Nephron (organoid): ENCODE measurements at regions not wholly inside any gene's neighbourhood (a gene's known extent, or its start where the extent isn't known, plus 50 kb on each side); places are given as distances from the start of the nearest gene placed in this dataset.

ENCODE experiments used
- H3K27ac Mint-ChIP-seq, 3 experiments: 2 replicates each; pipeline ENCODE4 v1.8.0; 2020; ENCODE audit warnings: mixed read lengths in 3 of 3, mild to moderate bottlenecking in 2 of 3, moderate library complexity in 1 of 3
- H3K27me3 Mint-ChIP-seq: 2 replicates; pipeline ENCODE4 v1.8.0; 2021; ENCODE audit warnings: low read depth, mild to moderate bottlenecking, moderate library complexity, mixed read lengths
- H3K36me3 Mint-ChIP-seq: 2 replicates; pipeline ENCODE4 v1.8.0; 2020; ENCODE audit warnings: low read depth, mixed read lengths
- H3K4me1 Mint-ChIP-seq: 2 replicates; pipeline ENCODE4 v1.8.0; 2020; ENCODE audit warnings: mixed read lengths
- H3K4me3 Mint-ChIP-seq, 3 experiments: 2 replicates each; pipeline ENCODE4 v1.8.0; 2020; ENCODE audit warnings: mild to moderate bottlenecking in 3 of 3, mixed read lengths in 3 of 3, moderate library complexity in 2 of 3
- H3K9me3 Mint-ChIP-seq: 2 replicates; pipeline ENCODE4 v1.8.0; 2020; ENCODE audit warnings: mixed read lengths
- TF ChIP-seq, protein P1 (sequence below), 3 experiments: fragments of 200-600 bp; sonication (generic); IDR thresholded peaks; one replicate each; pipeline ENCODE4 v1.5.0; 2021; ENCODE audit warnings: antibody characterized with exemption in 3 of 3; ENCODE audit not compliant: unreplicated experiment in 3 of 3

DNA sequence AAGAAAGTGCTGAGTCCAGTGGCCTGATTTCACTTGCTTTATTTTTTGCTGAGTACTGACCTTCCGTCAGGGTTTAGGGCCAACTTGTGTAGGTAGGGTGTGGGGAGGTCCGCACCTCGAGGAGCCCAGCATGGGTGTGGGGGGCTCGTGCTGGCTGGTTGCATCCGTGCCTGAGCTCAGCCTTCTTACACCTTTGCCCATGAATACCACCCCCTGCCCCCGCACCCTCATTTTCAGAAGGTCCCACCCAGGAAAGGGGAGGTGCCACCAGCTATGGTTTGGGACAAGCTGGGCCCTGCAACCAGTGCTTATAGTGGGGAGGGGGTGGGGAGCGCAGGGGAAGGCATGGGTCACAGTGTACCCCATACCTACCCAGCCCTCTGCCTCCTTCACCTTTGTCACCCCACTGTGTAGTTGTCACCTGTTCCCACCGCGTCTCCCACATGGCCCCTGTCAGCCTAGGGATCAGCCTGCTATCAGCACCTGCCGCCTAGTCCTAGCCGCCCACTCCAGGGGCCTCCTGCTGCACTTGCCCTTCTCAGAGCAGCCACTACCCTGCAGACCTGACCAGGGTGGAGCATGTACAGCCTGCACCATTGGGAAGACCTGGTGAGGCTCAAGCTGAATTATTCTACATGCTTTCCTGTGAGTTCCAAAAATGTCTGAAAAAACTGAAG, 146.2 kb upstream of the RET start:
- no peak overlapping the region for H3K4me3 Mint-ChIP-seq
- H3K9me3 Mint-ChIP-seq = no peaks in the 10 kb centered on the region
- H3K27me3 Mint-ChIP-seq = peaks cover 68% of the 10 kb centered on the region
- H3K4me1 Mint-ChIP-seq = peaks cover 30% of the 10 kb centered on the region
- no peaks in the 10 kb centered on the region for H3K36me3 Mint-ChIP-seq
- TF ChIP-seq, protein P1, sequence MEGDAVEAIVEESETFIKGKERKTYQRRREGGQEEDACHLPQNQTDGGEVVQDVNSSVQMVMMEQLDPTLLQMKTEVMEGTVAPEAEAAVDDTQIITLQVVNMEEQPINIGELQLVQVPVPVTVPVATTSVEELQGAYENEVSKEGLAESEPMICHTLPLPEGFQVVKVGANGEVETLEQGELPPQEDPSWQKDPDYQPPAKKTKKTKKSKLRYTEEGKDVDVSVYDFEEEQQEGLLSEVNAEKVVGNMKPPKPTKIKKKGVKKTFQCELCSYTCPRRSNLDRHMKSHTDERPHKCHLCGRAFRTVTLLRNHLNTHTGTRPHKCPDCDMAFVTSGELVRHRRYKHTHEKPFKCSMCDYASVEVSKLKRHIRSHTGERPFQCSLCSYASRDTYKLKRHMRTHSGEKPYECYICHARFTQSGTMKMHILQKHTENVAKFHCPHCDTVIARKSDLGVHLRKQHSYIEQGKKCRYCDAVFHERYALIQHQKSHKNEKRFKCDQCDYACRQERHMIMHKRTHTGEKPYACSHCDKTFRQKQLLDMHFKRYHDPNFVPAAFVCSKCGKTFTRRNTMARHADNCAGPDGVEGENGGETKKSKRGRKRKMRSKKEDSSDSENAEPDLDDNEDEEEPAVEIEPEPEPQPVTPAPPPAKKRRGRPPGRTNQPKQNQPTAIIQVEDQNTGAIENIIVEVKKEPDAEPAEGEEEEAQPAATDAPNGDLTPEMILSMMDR (IDR thresholded peaks at IDR 0.05; ENCODE audit: unreplicated experiment in 3 of 3) = no peak
- no peak overlapping the region for H3K27ac Mint-ChIP-seq

DNA sequence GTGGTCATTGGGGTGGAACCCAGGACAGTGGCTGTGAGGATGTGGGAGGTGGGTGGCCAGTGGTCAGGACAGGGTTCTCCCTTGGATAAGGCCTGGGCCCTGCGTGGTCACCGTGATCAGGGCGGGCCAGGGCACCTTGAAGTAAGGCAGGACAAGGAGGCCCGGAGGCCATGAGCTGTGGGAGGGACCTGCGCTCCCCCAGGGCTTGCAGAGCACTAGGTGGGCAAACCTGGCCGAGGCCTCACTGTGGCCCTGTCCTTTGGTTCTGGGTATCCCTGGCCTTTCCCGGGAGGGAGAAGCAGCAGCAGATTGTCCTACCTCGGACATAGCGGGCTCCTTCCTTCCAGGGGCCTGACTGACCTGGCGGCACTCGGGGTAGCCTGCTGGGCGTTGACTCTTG, 144.8 kb upstream of the RET start:
- Mint-ChIP-seq H3K27ac (no peak overlapping the region), H3K4me3 (no peak overlapping the region), H3K36me3 (no peaks in the 10 kb centered on the region), H3K9me3 (no peaks in the 10 kb centered on the region), H3K27me3 (peaks cover 77% of the 10 kb centered on the region), H3K4me1 (peaks cover 25% of the 10 kb centered on the region)
- TF ChIP-seq, protein P1 (IDR thresholded peaks at IDR 0.05; ENCODE audit: unreplicated experiment in 3 of 3) = no peak

DNA sequence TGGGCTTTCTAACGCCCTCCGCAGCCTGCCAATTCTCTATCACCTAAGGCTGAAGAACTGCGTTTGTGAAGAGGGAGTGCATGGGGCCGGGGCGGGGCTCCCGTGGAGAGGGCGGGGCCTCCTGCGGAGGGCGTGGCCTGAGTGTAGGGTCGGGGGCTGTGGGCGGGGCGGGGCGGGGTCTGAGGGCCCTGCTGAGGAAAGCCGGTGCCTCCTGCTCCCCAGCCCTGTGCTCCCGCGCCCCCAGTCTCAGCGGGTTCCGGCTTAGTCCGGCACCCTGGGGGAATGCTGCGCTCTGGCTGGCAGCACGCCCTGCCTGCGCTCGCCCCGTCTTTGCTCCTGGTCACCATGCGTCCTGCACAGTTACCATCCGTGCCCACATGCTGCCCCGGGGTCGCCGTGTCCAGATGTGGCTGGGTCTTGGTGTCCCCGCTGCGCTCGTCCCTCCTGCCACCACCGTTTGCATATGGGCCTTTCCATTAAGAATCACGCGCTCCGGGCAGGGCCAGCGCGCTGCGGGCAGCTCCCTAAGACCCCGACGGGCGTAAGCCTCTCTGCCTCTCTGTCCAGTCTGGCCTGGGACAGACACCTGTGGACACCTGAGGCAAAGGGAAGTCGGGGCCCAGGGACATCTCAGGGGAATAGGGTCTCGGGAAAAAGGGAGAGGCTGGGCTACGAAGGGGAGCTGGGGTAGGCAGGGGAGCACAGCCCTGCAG, 144.0 kb upstream of the RET start:
- Mint-ChIP-seq H3K9me3 (no peaks in the 10 kb centered on the region), H3K27ac (no peak overlapping the region), H3K4me3 (peak overlapping the region; percentile 53 to 76 (median 61)), H3K4me1 (peaks cover 22% of the 10 kb centered on the region), H3K36me3 (no peaks in the 10 kb centered on the region), H3K27me3 (peaks cover 71% of the 10 kb centered on the region)
- TF ChIP-seq, protein P1 (IDR thresholded peaks at IDR 0.05; ENCODE audit: unreplicated experiment in 3 of 3) = no peak

DNA sequence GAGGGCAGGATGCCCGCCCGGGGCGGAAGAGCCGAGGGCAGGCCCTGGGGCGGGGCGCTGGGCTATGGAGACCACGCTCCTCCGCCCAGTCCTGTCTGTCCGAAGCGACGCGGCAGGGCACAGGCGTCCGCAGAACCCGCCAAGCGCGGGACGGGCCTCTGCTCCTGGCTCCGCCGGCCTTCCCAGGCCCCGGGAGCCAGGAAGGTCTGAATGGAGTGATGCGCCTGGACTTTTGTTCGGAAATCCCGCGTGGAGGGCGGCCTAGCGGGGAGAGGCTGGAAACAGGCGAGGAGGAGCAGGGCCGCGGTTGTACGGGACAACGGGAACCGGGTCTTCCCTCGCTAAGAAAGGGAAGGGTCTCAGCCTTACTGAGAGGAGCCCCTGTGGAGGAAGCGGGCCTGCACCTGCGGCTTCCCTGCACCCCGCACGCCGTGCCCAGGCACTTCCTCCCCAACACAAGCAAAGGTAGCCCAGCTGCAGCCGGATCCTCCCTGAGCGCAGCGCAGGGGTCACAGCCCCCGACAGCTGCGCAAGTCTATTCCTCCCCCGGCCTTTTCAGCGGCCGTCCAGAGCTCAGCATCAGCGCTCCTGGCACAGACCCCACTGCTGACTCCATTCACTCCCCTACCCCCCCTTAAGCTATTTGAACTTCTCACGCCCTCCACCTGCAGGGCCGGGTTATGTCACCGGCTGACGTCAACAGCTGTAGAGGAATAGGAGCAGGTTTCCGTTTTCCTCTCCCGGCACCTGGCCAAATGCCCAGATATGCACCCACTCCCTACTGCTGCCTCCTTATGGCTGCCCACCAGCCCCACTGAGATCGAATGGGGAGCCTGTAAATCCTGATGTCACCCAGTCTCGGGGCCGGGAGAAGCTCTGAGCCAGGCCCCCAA, 143.2 kb upstream of the RET start:
- Mint-ChIP-seq H3K4me3 (peak overlapping the region; percentile 19 to 76 (median 53)), H3K9me3 (no peaks in the 10 kb centered on the region), H3K27ac (peak overlapping the region in 2 of 3 experiments; percentile 31 to 42), H3K36me3 (no peaks in the 10 kb centered on the region), H3K27me3 (peaks cover 69% of the 10 kb centered on the region), H3K4me1 (peaks cover 22% of the 10 kb centered on the region)
- TF ChIP-seq, protein P1 (IDR thresholded peaks at IDR 0.05; ENCODE audit: unreplicated experiment in 3 of 3) = no peak

DNA sequence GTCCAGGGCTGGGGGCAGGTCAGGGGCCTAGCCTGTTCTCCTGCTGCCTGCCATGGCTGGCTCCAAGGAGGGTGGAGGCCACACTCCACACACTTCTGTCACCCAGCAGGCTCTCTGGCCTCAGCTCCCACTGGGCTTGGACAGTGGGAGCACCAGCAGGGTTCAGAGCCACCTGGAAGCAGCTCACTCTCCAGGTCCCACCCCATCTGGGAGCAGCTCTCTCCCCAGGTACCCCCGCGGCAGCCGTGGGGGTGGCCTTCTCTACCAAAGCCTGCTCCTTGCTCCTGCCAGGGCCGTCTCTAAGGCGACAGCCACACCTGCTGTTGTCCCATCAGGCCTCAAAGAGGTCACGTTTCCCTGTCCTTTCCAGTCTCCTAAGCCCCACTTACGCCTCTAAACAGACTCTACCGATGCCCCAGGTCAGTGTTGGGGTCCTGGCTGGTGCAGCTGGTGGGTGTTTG, 142.5 kb upstream of the RET start:
- TF ChIP-seq, protein P1 (IDR thresholded peaks at IDR 0.05; ENCODE audit: unreplicated experiment in 3 of 3) = no peak
- Mint-ChIP-seq H3K27me3 (peaks cover 70% of the 10 kb centered on the region), H3K4me1 (peaks cover 22% of the 10 kb centered on the region), H3K27ac (no peak overlapping the region), H3K9me3 (no peaks in the 10 kb centered on the region), H3K4me3 (peak overlapping the region in 2 of 3 experiments; percentile 15 to 39), H3K36me3 (no peaks in the 10 kb centered on the region)
